DMS114 treated with DMSO at 0.1 percent for 48 hours (cell line): ENCODE measurements at regions not wholly inside any gene's neighbourhood (a gene's known extent, or its start where the extent isn't known, plus 50 kb on each side); places are given as distances from the start of the nearest gene placed in this dataset.
"Not testable (repeated sequence)": the region's sequence is repeated elsewhere in the genome, so short reads cannot be mapped to it uniquely, and the experiment has no call there.

ENCODE experiments used
- DNase-seq: peaks from one replicate; lab custom pipeline; 2025; ENCODE audit not compliant: unreplicated experiment; lab: John Stamatoyannopoulos, UW

DNA sequence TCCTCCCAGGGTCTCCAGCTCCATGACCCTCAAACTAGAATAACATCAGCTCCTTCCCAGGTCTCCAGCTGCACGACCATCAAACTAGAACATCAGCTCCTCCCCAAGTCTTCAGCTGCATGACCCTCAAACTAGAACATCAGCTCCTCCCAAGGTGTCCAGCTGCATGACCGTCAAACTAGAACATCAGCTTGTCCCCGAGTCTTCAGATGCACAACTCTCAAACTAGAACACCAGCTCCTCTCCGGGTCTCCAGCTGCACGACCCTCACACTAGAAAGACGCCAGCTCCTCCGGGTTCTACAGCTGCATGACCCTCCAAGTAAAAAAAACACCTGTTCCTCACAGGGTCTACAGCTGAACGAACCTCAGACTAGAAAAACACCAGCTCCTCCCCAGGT is 312.9 kb upstream of the TFPI start:
- no peak for DNase-seq

DNA sequence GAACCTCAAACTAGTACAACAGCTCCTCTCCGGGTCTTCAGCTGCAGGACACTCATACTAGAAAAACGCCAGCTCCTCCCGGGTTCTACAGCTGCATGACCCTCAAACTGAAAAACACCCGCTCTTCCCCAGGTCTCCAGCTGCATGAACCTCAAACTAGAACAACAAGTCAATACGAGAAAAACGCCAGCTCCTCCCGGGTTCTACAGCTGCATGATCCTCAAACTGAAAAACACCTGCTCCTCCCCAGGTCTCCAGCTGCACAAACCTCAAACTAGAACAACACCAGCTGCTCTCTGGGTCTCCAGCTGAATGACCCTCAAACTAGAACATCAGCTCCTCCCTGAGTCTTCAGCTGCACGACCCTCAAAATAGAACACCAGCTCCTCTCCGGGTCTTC is 315.0 kb upstream of the TFPI start:
- no peak for DNase-seq

- no peak for DNase-seq
Measured at GRCh38 chr2:187871506-187871905, 317.3 kb upstream of the TFPI start.

- no peak for DNase-seq
Measured at GRCh38 chr2:187873132-187873531, 318.9 kb upstream of the TFPI start.

DNA sequence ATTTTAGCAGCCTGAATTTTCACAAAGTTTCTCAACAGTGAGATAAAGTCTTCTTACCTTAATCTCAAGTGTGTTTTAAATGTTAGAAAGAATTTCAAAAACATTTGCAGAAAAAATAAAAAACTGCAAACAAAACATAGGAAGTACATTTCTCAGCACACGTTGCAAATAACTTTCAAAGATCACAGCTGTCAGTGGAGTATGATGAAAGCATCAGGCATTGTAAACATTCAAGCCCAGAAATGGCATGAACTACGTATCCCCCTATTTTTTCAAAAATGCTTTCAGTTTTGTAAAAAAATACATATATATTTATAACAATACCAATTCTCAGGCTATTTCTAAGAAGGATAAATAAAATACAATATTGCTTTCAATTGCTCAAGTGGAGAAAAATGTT is 320.6 kb upstream of the TFPI start:
- no peak for DNase-seq

GRCh38 chr2:187875261-187876141 is 321.3 kb upstream of the TFPI start:
- DNase-seq = no peak

- no peak for DNase-seq
Measured at GRCh38 chr2:187876554-187876953, 322.3 kb upstream of the TFPI start.

- DNase-seq = no peak
Measured at GRCh38 chr2:187877391-187877790, 323.2 kb upstream of the TFPI start.

DNA sequence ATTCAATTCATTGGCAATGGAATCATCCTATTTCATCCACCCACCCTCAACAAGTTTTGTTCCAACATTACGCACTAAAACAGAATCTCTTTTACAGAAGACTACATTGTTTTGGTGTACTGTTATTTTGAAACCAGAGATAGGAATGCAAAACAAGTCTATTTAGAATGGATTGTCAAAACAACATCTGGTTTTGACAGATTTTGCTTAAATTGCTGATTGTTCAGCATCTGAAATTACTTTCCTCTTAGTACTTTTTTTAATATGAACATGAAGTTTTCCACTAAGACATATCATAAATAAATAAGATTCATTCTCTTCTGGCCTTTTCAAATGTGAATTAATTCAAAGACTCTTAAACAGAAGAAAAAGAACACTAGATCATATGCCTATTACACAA is 323.9 kb upstream of the TFPI start:
- DNase-seq = no peak

- no peak for DNase-seq
Measured at GRCh38 chr2:187879491-187879890, 325.3 kb upstream of the TFPI start.

GRCh38 chr2:187884003-187884402 is 329.8 kb upstream of the TFPI start:
- DNase-seq = no peak

DNA sequence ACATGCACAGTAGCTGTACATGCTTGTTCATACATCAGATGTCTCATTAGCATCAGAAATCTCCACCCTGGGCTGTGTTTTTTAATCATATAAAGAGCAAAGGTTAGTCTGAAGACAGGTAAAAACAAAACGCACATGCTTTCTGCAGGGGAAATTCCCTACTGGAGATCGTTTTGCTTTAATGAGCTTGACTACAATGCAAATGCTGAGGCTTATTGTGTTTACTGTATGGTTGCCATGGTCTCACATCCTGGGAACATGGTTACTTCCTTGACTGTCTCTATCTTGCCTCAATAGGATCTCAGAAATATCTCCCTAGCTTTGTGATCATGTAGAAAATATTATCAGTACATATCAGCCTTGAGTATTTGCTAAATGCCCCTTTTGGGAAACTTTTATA is 336.5 kb upstream of the TFPI start:
- no peak for DNase-seq

DNA sequence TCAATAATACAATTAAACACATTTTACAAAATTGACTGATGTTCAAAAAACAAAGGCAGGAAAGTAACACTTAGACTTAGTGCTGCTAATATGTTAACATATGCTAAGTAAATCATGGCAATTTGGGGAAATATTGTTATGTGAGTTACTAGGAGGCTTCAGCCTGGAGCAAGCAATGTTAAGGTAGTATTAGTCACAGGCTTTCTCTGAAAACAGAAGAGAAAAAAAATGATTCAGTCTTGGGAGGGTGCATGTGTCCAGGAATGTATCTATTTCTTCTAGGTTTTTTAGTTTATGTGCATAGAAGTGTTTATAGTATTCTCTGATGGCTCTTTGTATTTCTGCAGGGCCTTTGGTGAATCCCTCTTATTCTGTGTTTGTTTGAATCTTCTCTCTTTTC is 345.8 kb upstream of the TFPI start:
- no peak for DNase-seq

GRCh38 chr2:187906021-187906420 is 351.8 kb upstream of the TFPI start:
- no peak for DNase-seq

- DNase-seq = not testable (repeated sequence)
Measured at GRCh38 chr2:187910922-187911321, 356.7 kb upstream of the TFPI start.

- DNase-seq = no peak
Measured at GRCh38 chr2:187912950-187913349, 358.7 kb upstream of the TFPI start.

GRCh38 chr2:187915810-187916209 is 361.6 kb upstream of the TFPI start:
- DNase-seq = no peak

- DNase-seq = no peak
Measured at GRCh38 chr2:187916799-187917198, 362.6 kb upstream of the TFPI start.

GRCh38 chr2:187917535-187917934 is 363.3 kb upstream of the TFPI start:
- no peak for DNase-seq

- DNase-seq = no peak
Measured at GRCh38 chr2:187918996-187919821, 365.0 kb upstream of the TFPI start.

DNA sequence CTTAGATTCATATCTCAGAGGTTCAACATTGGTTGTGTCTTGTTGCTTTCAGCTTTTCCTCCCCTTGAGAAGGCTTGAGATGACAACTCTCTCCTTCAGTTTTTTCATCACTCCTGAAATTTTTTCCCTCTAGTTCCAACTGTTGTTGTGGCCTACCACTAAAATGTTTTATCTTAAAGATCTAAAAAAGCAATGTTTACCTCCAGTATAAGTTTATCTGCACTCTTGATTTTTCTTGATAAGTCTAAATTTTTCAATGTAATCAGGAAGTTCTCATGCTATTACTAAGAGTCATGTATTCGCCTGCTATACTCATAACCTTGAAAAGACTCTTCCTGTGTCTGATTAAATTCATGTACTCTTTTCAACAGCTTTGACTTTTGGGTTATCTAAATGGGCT is 366.3 kb upstream of the TFPI start:
- DNase-seq = no peak

DNA sequence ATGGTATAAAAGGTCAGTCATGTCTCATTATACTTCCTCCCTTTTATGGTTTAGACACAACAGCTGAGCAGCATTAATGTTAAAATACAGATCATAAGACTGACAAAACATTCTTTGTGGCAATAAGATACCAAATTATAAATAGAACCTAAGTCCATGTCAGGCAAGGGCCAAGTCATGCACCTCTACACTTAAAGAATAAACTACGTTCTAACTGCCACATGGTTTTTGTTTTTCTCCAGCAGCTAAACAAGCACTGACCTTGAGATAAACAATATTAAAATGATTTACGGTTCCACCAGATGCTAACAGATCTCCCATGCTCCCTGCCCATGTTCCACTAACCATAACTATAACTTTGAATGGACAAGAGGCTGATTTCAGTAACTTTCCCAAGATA is 368.6 kb upstream of the TFPI start:
- DNase-seq = no peak
